ENCODE measurements at regions not wholly inside any gene's neighbourhood (a gene's known extent, or its start where the extent isn't known, plus 50 kb on each side); places are given as distances from the start of the nearest gene placed in this dataset.

GRCh38 chr14:56416213-56416612 is 163.4 kb upstream of the TMEM260 start:
- TF ChIP-seq FOXP1 (CRISPR knock-in tag; IDR thresholded peaks at IDR 0.05; ENCODE audit: borderline replicate concordance), result no peak
- no peak for TF ChIP-seq CTCF (IDR thresholded peaks at IDR 0.05)
- TF ChIP-seq SP1 (CRISPR knock-in tag; conservative IDR thresholded peaks at IDR 0.05), result no peak

All from WTC11 (cell line).